Chondrocyte (in vitro differentiated cells): ENCODE measurements at regions not wholly inside any gene's neighbourhood (a gene's known extent, or its start where the extent isn't known, plus 50 kb on each side); places are given as distances from the start of the nearest gene placed in this dataset.

Experiments
- DNase-seq: peaks from one replicate; pipeline ENCODE4 v3.0.0; 2021; ENCODE audit warnings: mixed read lengths, low spot score
- H3K27ac Mint-ChIP-seq: one replicate; pipeline ENCODE4 v1.8.0; 2021; ENCODE audit warnings: mild to moderate bottlenecking, moderate library complexity, mixed read lengths; ENCODE audit not compliant: unreplicated experiment
- H3K27me3 Mint-ChIP-seq: 2 replicates; pipeline ENCODE4 v1.8.0; 2021; ENCODE audit warnings: low read depth, mixed read lengths
- H3K36me3 Mint-ChIP-seq: 2 replicates; pipeline ENCODE4 v1.8.0; 2021; ENCODE audit warnings: low read depth, mixed read lengths
- H3K4me1 Mint-ChIP-seq: 2 replicates; pipeline ENCODE4 v1.8.0; 2021; ENCODE audit warnings: low read depth, mild to moderate bottlenecking, mixed read lengths
- H3K4me3 Mint-ChIP-seq: one replicate; pipeline ENCODE4 v1.8.0; 2021; ENCODE audit warnings: mild to moderate bottlenecking, moderate library complexity, mixed read lengths; ENCODE audit not compliant: unreplicated experiment
- H3K9me3 Mint-ChIP-seq: 2 replicates; pipeline ENCODE4 v1.8.0; 2021; ENCODE audit warnings: low read depth, mixed read lengths
- CTCF ChIP-seq: fragments of 200-600 bp; sonication (generic); IDR thresholded peaks from 2 replicates; pipeline ENCODE4 v1.5.0; 2021; ENCODE audit warnings: antibody characterized with exemption, mild to moderate bottlenecking, moderate library complexity

- Mint-ChIP-seq H3K27ac (no peak overlapping the region), H3K36me3 (no peaks in the 10 kb centered on the region), H3K4me1 (no peaks in the 10 kb centered on the region)
Observed at GRCh38 chr1:4207842-4208692, 308.0 kb upstream of the C1orf174 start.

GRCh38 chr1:4210043-4210442 is 310.0 kb upstream of the C1orf174 start:
- no peak overlapping the region for H3K27ac Mint-ChIP-seq
- H3K36me3 Mint-ChIP-seq: no peaks in the 10 kb centered on the region
- DNase-seq: no peak
- no peaks in the 10 kb centered on the region for H3K27me3 Mint-ChIP-seq
- no peak overlapping the region for H3K4me3 Mint-ChIP-seq
- TF ChIP-seq CTCF: no peak
- H3K4me1 Mint-ChIP-seq: no peaks in the 10 kb centered on the region
- peaks cover 39% of the 10 kb centered on the region for H3K9me3 Mint-ChIP-seq

More at GRCh38 chr1:4207842-4208692, 308.0 kb upstream of the C1orf174 start:
- no peak for TF ChIP-seq CTCF
- no peak for DNase-seq
- Mint-ChIP-seq H3K4me3 (no peak overlapping the region), H3K27me3 (no peaks in the 10 kb centered on the region), H3K9me3 (peaks cover 47% of the 10 kb centered on the region)

DNA sequence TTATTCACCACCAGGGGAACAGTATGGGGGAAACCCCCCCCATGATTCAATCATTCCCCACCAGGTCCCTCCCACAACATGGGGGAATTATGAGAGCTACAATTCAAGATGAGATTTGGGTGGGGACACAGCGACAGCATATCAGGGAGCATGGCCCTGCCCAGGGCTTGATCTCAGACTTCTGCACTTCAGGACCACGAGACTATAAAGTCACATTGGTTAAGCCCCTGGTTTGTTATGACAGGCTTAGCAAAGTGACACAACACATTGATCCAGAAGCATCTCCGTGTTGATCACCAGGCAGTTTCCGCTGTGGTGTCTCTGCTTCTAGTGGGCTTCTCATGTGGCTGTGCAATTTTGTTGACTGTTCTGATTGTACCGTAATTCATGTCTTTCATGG is 312.7 kb upstream of the C1orf174 start:
- H3K27me3 Mint-ChIP-seq: no peaks in the 10 kb centered on the region
- peaks cover 39% of the 10 kb centered on the region for H3K9me3 Mint-ChIP-seq
- H3K4me1 Mint-ChIP-seq: no peaks in the 10 kb centered on the region
- H3K4me3 Mint-ChIP-seq: no peak overlapping the region
- H3K36me3 Mint-ChIP-seq: peaks cover 1% of the 10 kb centered on the region
- no peak for DNase-seq
- no peak for TF ChIP-seq CTCF
- H3K27ac Mint-ChIP-seq: no peak overlapping the region

DNA sequence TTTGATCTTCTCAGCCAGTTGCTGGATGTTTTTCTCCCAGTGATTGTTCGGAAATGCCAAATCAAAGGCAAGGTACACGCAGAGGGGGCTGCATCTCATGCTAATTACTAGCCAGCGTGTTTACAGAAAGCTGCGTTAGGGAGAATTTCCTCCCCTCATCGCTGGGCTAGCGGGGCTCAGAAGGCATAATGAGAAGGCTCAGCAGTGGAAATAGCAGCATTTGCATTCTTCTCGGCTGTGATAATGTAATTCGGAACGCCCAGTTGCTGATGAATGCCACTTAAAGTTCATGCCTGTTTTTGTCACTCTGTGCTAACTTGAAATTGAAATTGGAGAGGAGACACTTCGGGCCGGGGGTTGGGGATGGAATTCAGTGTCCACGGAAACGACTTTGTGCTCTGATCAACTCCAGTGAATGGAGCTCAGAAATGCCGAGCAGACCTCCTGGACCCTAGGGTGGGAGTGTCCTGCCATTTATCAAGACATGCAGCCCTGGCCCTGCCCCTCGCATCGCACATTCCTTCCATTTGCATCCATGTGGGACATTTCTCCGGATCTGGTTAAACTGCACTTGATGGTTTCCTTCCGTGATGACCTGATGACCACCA is 313.4 kb upstream of the C1orf174 start:
- Mint-ChIP-seq H3K4me1 (no peaks in the 10 kb centered on the region), H3K27ac (no peak overlapping the region), H3K9me3 (peaks cover 43% of the 10 kb centered on the region), H3K36me3 (peaks cover 1% of the 10 kb centered on the region), H3K4me3 (no peak overlapping the region), H3K27me3 (no peaks in the 10 kb centered on the region)
- DNase-seq: no peak
- no peak for TF ChIP-seq CTCF

DNA sequence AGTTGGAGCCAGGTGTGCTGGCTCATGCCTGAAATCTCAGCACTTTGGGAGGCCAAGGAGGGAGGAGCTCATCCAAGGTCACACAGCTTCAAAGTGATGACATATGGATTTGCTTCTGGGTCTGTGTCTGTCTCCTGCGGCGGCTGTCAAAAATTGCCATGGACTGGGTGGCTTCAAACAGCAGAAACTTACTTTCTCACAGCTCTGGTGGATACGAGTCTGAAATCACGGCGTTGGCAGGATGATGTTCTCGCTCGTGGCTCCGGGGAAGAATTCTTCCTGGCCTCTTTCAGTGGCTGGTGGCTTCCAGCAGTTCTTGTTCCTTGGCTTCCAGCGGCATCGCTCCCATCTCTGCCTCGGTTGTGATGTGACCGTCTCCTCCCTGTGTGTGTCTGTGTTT is 314.8 kb upstream of the C1orf174 start:
- Mint-ChIP-seq H3K4me1 (no peaks in the 10 kb centered on the region), H3K36me3 (peaks cover 1% of the 10 kb centered on the region), H3K9me3 (peaks cover 45% of the 10 kb centered on the region), H3K27me3 (no peaks in the 10 kb centered on the region), H3K4me3 (no peak overlapping the region), H3K27ac (no peak overlapping the region)
- no peak for TF ChIP-seq CTCF
- DNase-seq: no peak
